Natural killer cell (primary cell): ENCODE measurements at regions not wholly inside any gene's neighbourhood (a gene's known extent, or its start where the extent isn't known, plus 50 kb on each side); places are given as distances from the start of the nearest gene placed in this dataset.

Source experiments
- ATAC-seq, 3 donors: fragments of 150-1000 bp in 2 of 3; fragments of 200-7000 bp in 1 of 3; cut with Tn5 transposase; 1 replicate in 1 of 3; 2 replicates in 2 of 3; pipeline ENCODE4 v1.10.0; 2021; ENCODE audit warnings: mild to moderate bottlenecking in 2 of 3, moderate library complexity in 2 of 3
- DNase-seq, 2 donors: peaks; one replicate each; pipeline versions ENCODE4 v3.0.0 to v3.0.0-alpha.2; 2013 to 2021; ENCODE audit warnings: mixed read lengths in 1 of 2
- H3K27ac ChIP-seq: one replicate; pipeline ENCODE4 v1.5.1; 2013; ENCODE audit warnings: mild to moderate bottlenecking, low read length
- H3K27me3 ChIP-seq: one replicate; pipeline ENCODE4 v1.6.1; 2013; ENCODE audit warnings: low read length; ENCODE audit not compliant: control insufficient read depth, insufficient read depth
- H3K36me3 ChIP-seq: one replicate; pipeline ENCODE4 v1.6.1; 2013; ENCODE audit warnings: low read length; ENCODE audit not compliant: control insufficient read depth, insufficient read depth
- H3K4me1 ChIP-seq: one replicate; pipeline ENCODE4 v1.6.1; 2013; ENCODE audit warnings: low read length; ENCODE audit not compliant: control insufficient read depth, insufficient read depth
- H3K4me3 ChIP-seq: one replicate; pipeline ENCODE4 v1.5.1; 2013; ENCODE audit warnings: low read length
- H3K9me3 ChIP-seq: one replicate; pipeline ENCODE4 v1.6.1; 2013; ENCODE audit warnings: low read length; ENCODE audit not compliant: control insufficient read depth, insufficient read depth
- H3K27ac Mint-ChIP-seq, 2 donors: one replicate each; pipeline ENCODE4 v1.8.0; 2022; ENCODE audit warnings: mild to moderate bottlenecking in 2 of 2, mixed read lengths in 2 of 2, moderate library complexity in 1 of 2
- H3K27me3 Mint-ChIP-seq, 2 donors: one replicate each; pipeline ENCODE4 v1.8.0; 2022; ENCODE audit warnings: low read depth in 2 of 2, mixed read lengths in 2 of 2
- H3K36me3 Mint-ChIP-seq: one replicate; pipeline ENCODE4 v1.8.0; 2022; ENCODE audit warnings: mixed read lengths
- H3K4me1 Mint-ChIP-seq, 2 donors: one replicate each; pipeline ENCODE4 v1.8.0; 2022; ENCODE audit warnings: mixed read lengths in 2 of 2
- H3K4me3 Mint-ChIP-seq: one replicate; pipeline ENCODE4 v1.8.0; 2022; ENCODE audit warnings: mild to moderate bottlenecking, moderate library complexity, mixed read lengths
- H3K9me3 Mint-ChIP-seq, 2 donors: one replicate each; pipeline ENCODE4 v1.8.0; 2022; ENCODE audit warnings: mixed read lengths in 2 of 2
- WGBS: methylation state at CpG from one replicate; pipeline ENCODE4 v1.1.7; 2013; ENCODE audit warnings: missing lambda C conversion rate; ENCODE audit not compliant: insufficient coverage; 5-methylcytosine and 5-hydroxymethylcytosine counted together
- intact Hi-C: fragments of 100-400 bp; cut with micrococcal nuclease; formaldehyde crosslinking; loops from one replicate; pipeline ENCODE4 v1.14.2; 2022
- TF ChIP-seq, protein P1 (sequence below): fragments of 200-600 bp; IDR thresholded peaks from one replicate; pipeline ENCODE4 v1.8.0; 2022; ENCODE audit warnings: antibody characterized with exemption

GRCh38 chr2:237270520-237270919 is 143.4 kb downstream of the COL6A3 start:
- no peaks in the 10 kb centered on the region for H3K36me3 Mint-ChIP-seq
- H3K4me1 Mint-ChIP-seq, result no peaks in the 10 kb centered on the region
- WGBS, result 87% methylated on average over 3 of the region's 3 CpGs

DNA sequence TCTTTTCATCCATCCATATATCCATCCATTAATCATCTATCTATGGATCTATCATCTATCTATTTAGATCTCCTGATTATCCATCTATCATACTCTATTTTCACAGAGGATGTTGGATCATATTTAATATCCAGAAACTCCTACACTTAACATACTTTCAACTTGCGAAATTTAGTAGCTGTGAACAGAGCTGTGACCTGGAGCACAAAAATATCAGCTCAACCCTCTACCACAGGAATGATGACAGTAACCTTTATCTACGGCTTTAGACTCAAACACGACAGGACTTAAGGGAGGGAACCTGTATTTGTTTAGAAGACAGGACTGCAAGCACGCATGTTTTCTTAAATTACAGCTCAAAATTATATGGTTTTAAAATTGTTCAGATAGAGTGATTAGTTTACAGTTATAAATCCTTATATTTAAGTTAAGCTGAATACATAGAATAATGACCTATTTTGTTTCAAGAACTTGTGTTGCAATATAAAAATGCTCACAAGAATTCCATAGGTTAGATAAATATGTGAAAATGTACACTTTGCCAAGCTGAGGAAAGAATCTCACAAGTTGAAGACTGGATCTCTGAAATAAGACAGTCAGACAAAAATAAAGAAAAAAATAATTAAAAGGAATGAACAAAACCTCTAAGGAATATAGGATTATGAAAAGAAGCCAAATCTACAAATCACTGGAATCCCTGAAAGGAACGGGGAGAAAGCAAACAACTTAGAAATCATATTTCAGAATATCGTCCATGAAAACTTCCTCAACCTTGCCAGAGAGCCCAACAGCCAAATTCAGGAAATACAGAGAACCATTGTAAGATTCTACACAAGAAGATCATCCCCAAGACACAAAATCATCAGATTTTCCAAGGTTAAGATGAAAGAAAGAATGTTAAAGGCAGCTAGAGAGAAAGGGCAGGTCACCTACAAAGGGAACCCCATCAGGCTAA is 142.0 kb downstream of the COL6A3 start:
- H3K27ac ChIP-seq, result no peak overlapping the region
- peaks cover 4% of the 10 kb centered on the region for H3K27me3 ChIP-seq
- TF ChIP-seq, protein P1, sequence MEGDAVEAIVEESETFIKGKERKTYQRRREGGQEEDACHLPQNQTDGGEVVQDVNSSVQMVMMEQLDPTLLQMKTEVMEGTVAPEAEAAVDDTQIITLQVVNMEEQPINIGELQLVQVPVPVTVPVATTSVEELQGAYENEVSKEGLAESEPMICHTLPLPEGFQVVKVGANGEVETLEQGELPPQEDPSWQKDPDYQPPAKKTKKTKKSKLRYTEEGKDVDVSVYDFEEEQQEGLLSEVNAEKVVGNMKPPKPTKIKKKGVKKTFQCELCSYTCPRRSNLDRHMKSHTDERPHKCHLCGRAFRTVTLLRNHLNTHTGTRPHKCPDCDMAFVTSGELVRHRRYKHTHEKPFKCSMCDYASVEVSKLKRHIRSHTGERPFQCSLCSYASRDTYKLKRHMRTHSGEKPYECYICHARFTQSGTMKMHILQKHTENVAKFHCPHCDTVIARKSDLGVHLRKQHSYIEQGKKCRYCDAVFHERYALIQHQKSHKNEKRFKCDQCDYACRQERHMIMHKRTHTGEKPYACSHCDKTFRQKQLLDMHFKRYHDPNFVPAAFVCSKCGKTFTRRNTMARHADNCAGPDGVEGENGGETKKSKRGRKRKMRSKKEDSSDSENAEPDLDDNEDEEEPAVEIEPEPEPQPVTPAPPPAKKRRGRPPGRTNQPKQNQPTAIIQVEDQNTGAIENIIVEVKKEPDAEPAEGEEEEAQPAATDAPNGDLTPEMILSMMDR, result no peak
- Mint-ChIP-seq H3K27me3 (peaks cover 8 to 12% of the 10 kb centered on the region in 2 donors), H3K4me3 (no peak overlapping the region), H3K4me1 (no peaks in the 10 kb centered on the region), H3K36me3 (no peaks in the 10 kb centered on the region), H3K27ac (no peak overlapping the region), H3K9me3 (no peaks in the 10 kb centered on the region)
- ATAC-seq (no peak), DNase-seq (no peak)
- H3K4me1 ChIP-seq, result no peaks in the 10 kb centered on the region
- intact Hi-C loops, result no loop called here
- H3K9me3 ChIP-seq, result no peaks in the 10 kb centered on the region
- WGBS, result 83% methylated on average over 5 of the region's 6 CpGs
- no peaks in the 10 kb centered on the region for H3K36me3 ChIP-seq
- H3K4me3 ChIP-seq, result no peak overlapping the region

More at GRCh38 chr2:237270520-237270919, 143.4 kb downstream of the COL6A3 start:
- H3K27ac ChIP-seq, result no peak overlapping the region
- Mint-ChIP-seq H3K27me3 (peaks cover 8 to 12% of the 10 kb centered on the region in 2 donors), H3K27ac (no peak overlapping the region), H3K9me3 (no peaks in the 10 kb centered on the region), H3K4me3 (no peak overlapping the region)
- no peaks in the 10 kb centered on the region for H3K4me1 ChIP-seq
- TF ChIP-seq, protein P1, result no peak
- DNase-seq (no peak), ATAC-seq (no peak)
- peaks cover 4% of the 10 kb centered on the region for H3K27me3 ChIP-seq
- H3K4me3 ChIP-seq, result no peak overlapping the region
- H3K9me3 ChIP-seq, result no peaks in the 10 kb centered on the region
- intact Hi-C loops, result no loop called here
- H3K36me3 ChIP-seq, result no peaks in the 10 kb centered on the region
